H1 (cell line): ENCODE measurements at regions not wholly inside any gene's neighbourhood (a gene's known extent, or its start where the extent isn't known, plus 50 kb on each side); places are given as distances from the start of the nearest gene placed in this dataset.

Experiments used
- CTCF ChIA-PET: fragments of 300-600 bp; sonication (Branson Sonifier 250); formaldehyde crosslinking; loops from one replicate; lab custom pipeline; 2021; ENCODE audit not compliant: partially characterized antibody; lab: Charles Lee
- POLR2A ChIA-PET: fragments of 300-600 bp; sonication (Branson Sonifier 250); formaldehyde crosslinking; loops from one replicate; lab custom pipeline; 2021; ENCODE audit warnings: inconsistent platforms; ENCODE audit not compliant: partially characterized antibody; lab: Charles Lee
- DNase-seq, 2 experiments: peaks; one replicate each; pipeline versions ENCODE4 v3.0.0 to v3.0.0-alpha.2; 2010 to 2022; ENCODE audit warnings: low spot score in 2 of 2, low read depth in 1 of 2, mixed read lengths in 1 of 2
- FAIRE-seq: peaks from 2 replicates; lab custom pipeline; 2011; peaks lifted over from hg19 to GRCh38; lab: Jason Lieb, UNC
- H2AFZ ChIP-seq: 2 replicates; pipeline ENCODE4 v1.8.1; 2012; ENCODE audit warnings: low read length, inconsistent platforms
- H2AK5ac ChIP-seq: 2 replicates; pipeline ENCODE4 v1.6.1; 2013; ENCODE audit warnings: low read depth, low read length
- H2BK120ac ChIP-seq: replicated peaks from 2 replicates; pipeline ENCODE3; 2013; ENCODE audit warnings: low read depth, low read length, inconsistent platforms
- H2BK12ac ChIP-seq: 2 replicates; pipeline ENCODE4 v1.6.1; 2013; ENCODE audit warnings: low read depth, low read length
- H2BK15ac ChIP-seq: 2 replicates; pipeline ENCODE4 v1.6.1; 2013; ENCODE audit warnings: low read length
- H2BK20ac ChIP-seq: 2 replicates; pipeline ENCODE4 v1.6.1; 2013; ENCODE audit warnings: low read length
- H2BK5ac ChIP-seq: 2 replicates; pipeline ENCODE4 v1.6.1; 2013; ENCODE audit warnings: low read depth, low read length
- H3K14ac ChIP-seq: 2 replicates; pipeline ENCODE4 v1.6.1; 2013; ENCODE audit warnings: inconsistent platforms; ENCODE audit not compliant: insufficient read length
- H3K18ac ChIP-seq: 2 replicates; pipeline ENCODE4 v1.6.1; 2013; ENCODE audit warnings: low read length; ENCODE audit errors: extremely low read depth
- H3K23ac ChIP-seq: 2 replicates; pipeline ENCODE4 v1.6.1; 2013; ENCODE audit warnings: inconsistent platforms; ENCODE audit not compliant: insufficient read length
- H3K23me2 ChIP-seq: 2 replicates; pipeline ENCODE4 v1.6.1; 2013; ENCODE audit warnings: low read depth, low read length
- H3K27ac ChIP-seq: 2 replicates; pipeline ENCODE4 v1.6.1; 2011; ENCODE audit warnings: low read depth, low read length, inconsistent platforms
- H3K27me3 ChIP-seq, 4 experiments: replicated peaks in 1 of 4; 1 replicate in 1 of 4; 2 replicates in 3 of 4; pipeline versions ENCODE4 v1.6.1 to v1.8.1; 2011 to 2013; ENCODE audit warnings: low read length in 3 of 4, mild to moderate bottlenecking in 3 of 4, inconsistent platforms in 2 of 4, mixed read lengths in 2 of 4, moderate library complexity in 1 of 4; ENCODE audit not compliant: control insufficient read depth in 3 of 4, insufficient read depth in 3 of 4; ENCODE audit errors: extremely low read depth in 1 of 4
- H3K36me3 ChIP-seq, 4 experiments: 2 replicates each; pipeline versions ENCODE4 v1.6.1 to v1.8.1; 2011 to 2013; ENCODE audit warnings: mild to moderate bottlenecking in 4 of 4, low read length in 3 of 4, moderate library complexity in 2 of 4, control low read depth in 1 of 4, inconsistent platforms in 1 of 4; ENCODE audit not compliant: insufficient read depth in 4 of 4, control insufficient read depth in 2 of 4
- H3K4ac ChIP-seq: replicated peaks from 2 replicates; pipeline ENCODE3; 2013; ENCODE audit warnings: low read length, low read depth, mixed read lengths, inconsistent platforms; ENCODE audit not compliant: insufficient read length
- H3K4me1 ChIP-seq, 4 experiments: replicated peaks in 1 of 4; 1 replicate in 1 of 4; 2 replicates in 3 of 4; pipeline versions ENCODE4 v1.6.1 to v1.8.1; 2011 to 2013; ENCODE audit warnings: low read length in 3 of 4, inconsistent platforms in 2 of 4, mixed read lengths in 1 of 4; ENCODE audit not compliant: insufficient read depth in 4 of 4, control insufficient read depth in 3 of 4
- H3K4me2 ChIP-seq, 2 experiments: 2 replicates each; pipeline versions ENCODE4 v1.6.1 to v1.8.1; 2011 to 2013; ENCODE audit warnings: low read depth in 2 of 2, low read length in 2 of 2, control low read depth in 1 of 2, inconsistent platforms in 1 of 2, mild to moderate bottlenecking in 1 of 2; ENCODE audit not compliant: insufficient read depth in 1 of 2
- H3K4me3 ChIP-seq, 4 experiments: fragments of 200-600, 300-600 bp in 1 of 4; sonication (generic), shearing (Covaris generic), sonication (Bioruptor Twin) in 1 of 4; 2 replicates each; pipeline versions ENCODE4 v1.5.1 to v1.8.1; 2011 to 2016; ENCODE audit warnings: low read length in 4 of 4, low read depth in 3 of 4, control low read depth in 2 of 4, inconsistent platforms in 2 of 4, mild to moderate bottlenecking in 2 of 4, mixed read lengths in 1 of 4, moderate library complexity in 1 of 4; ENCODE audit not compliant: insufficient read depth in 2 of 4; ENCODE audit errors: extremely low read depth in 1 of 4
- H3K56ac ChIP-seq: replicated peaks from 2 replicates; pipeline ENCODE3; 2013; ENCODE audit warnings: low read depth, mild to moderate bottlenecking, mixed read lengths, low read length, inconsistent platforms; ENCODE audit not compliant: insufficient read length
- H3K79me1 ChIP-seq: 2 replicates; pipeline ENCODE4 v1.6.1; 2013; ENCODE audit warnings: low read depth, low read length, control low read depth
- H3K79me2 ChIP-seq, 2 experiments: 2 replicates each; pipeline versions ENCODE4 v1.6.1 to v1.8.1; 2012 to 2013; ENCODE audit warnings: low read length in 2 of 2, mild to moderate bottlenecking in 2 of 2, inconsistent platforms in 1 of 2; ENCODE audit not compliant: insufficient read depth in 2 of 2, control insufficient read depth in 1 of 2
- H3K9ac ChIP-seq, 4 experiments: replicated peaks in 1 of 4; 1 replicate in 1 of 4; 2 replicates in 3 of 4; pipeline versions ENCODE4 v1.6.1 to v1.8.1; 2011 to 2013; ENCODE audit warnings: low read depth in 3 of 4, low read length in 3 of 4, control low read depth in 2 of 4, mild to moderate bottlenecking in 2 of 4, moderate library complexity in 2 of 4, inconsistent platforms in 1 of 4; ENCODE audit errors: extremely low read depth in 1 of 4
- H3K9me3 ChIP-seq, 2 experiments: 2 replicates each; pipeline versions ENCODE4 v1.6.1 to v1.8.1; 2012 to 2013; ENCODE audit warnings: mild to moderate bottlenecking in 2 of 2, moderate library complexity in 2 of 2, control low read depth in 1 of 2, inconsistent platforms in 1 of 2, low read depth in 1 of 2, low read length in 1 of 2, mixed read lengths in 1 of 2; ENCODE audit not compliant: insufficient read depth in 2 of 2
- H4K20me1 ChIP-seq, 2 experiments: replicated peaks in 1 of 2; 2 replicates each; pipeline versions ENCODE3 to v1.8.1; 2011 to 2013; ENCODE audit warnings: inconsistent platforms in 2 of 2, low read length in 2 of 2, mild to moderate bottlenecking in 1 of 2; ENCODE audit not compliant: insufficient read depth in 2 of 2, control insufficient read depth in 1 of 2
- H4K5ac ChIP-seq: 2 replicates; pipeline ENCODE4 v1.6.1; 2013; ENCODE audit warnings: low read length, low read depth, mixed read lengths, inconsistent platforms; ENCODE audit not compliant: insufficient read length
- H4K8ac ChIP-seq: 2 replicates; pipeline ENCODE4 v1.8.0; 2013; ENCODE audit warnings: mild to moderate bottlenecking, moderate library complexity, low read length, inconsistent platforms; ENCODE audit not compliant: insufficient read depth; ENCODE audit errors: extremely low read depth
- H4K91ac ChIP-seq: replicated peaks from 2 replicates; pipeline ENCODE3; 2013; ENCODE audit warnings: low read length, mixed read lengths, inconsistent platforms; ENCODE audit not compliant: insufficient read length
- BRCA1 ChIP-seq: IDR thresholded peaks from 2 replicates; pipeline ENCODE4 v1.6.1; 2012; ENCODE audit warnings: low read depth, low read length, improper control_type of control experiment
- CREB1 ChIP-seq: IDR thresholded peaks from 2 replicates; pipeline ENCODE4 v1.6.1; 2012; ENCODE audit warnings: inconsistent platforms
- JUN ChIP-seq: IDR thresholded peaks from 2 replicates; pipeline ENCODE4 v1.6.1; 2011; ENCODE audit warnings: low read depth, mild to moderate bottlenecking, improper control_type of control experiment, low read length
- KDM1A ChIP-seq: fragments of 200-600, 300-600 bp; sonication (generic); IDR thresholded peaks from 2 replicates; pipeline ENCODE4 v1.7.1; 2016; ENCODE audit warnings: mild to moderate bottlenecking, low read length, borderline replicate concordance
- KDM5A ChIP-seq: fragments of 200-600 bp; IDR thresholded peaks from 2 replicates; pipeline ENCODE4 v1.7.1; 2012; ENCODE audit warnings: mild to moderate bottlenecking, low read length, inconsistent platforms, mixed read lengths
- PHF8 ChIP-seq: fragments of 200-600 bp; sonication (generic); conservative IDR thresholded peaks from 2 replicates; pipeline ENCODE4 v1.7.1; 2012; ENCODE audit warnings: low read depth, mild to moderate bottlenecking, inconsistent platforms, low read length, moderate library complexity
- TAF1 ChIP-seq: IDR thresholded peaks from 2 replicates; pipeline ENCODE4 v1.6.1; 2011; ENCODE audit warnings: mild to moderate bottlenecking, low read depth, low read length
- TAF7 ChIP-seq: optimal IDR thresholded peaks from 2 replicates; pipeline ENCODE3; 2011; ENCODE audit warnings: low read depth, mild to moderate bottlenecking, inconsistent platforms, low read length, moderate library complexity, borderline replicate concordance
- WGBS, 2 experiments: shearing (Covaris generic) in 1 of 2; methylation state at CpG; one replicate each; pipeline versions ENCODE4 v1.1.6 to v1.1.7; 2013 to 2015; ENCODE audit warnings: low lambda C conversion rate in 2 of 2, mixed read lengths in 2 of 2, inconsistent platforms in 1 of 2, low coverage in 1 of 2, missing lambda C conversion rate in 1 of 2; ENCODE audit not compliant: insufficient replicate concordance in 2 of 2, insufficient coverage in 1 of 2, insufficient read length in 1 of 2; ENCODE audit errors: extremely low coverage in 1 of 2, missing lambda C conversion rate in 1 of 2; 5-methylcytosine and 5-hydroxymethylcytosine counted together

DNA sequence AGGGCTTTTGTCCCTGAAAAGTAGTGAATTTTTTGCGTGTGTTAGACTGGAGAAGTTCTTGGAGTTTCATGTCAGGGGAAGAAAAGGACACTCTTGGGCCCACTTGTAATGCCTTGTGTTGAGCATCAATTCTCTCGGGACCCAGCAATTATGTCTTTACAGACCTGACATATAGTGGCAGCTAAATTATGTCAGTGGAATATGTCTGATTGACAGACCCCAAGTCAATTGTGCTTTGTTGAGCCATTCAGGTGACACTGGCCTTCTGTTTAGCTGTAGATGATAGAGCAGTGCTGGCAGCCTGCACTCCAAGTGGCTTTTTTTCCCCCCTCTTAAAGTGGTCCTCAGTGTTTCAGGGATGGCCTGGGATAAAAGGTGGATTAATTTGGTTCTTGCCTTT is 112.1 kb upstream of the AGBL1 start:
- H4K91ac ChIP-seq, result no peak overlapping the region
- no peak for TF ChIP-seq BRCA1
- TF ChIP-seq KDM5A, result no peak
- TF ChIP-seq KDM1A, result no peak
- no peak for TF ChIP-seq TAF1
- no peak for TF ChIP-seq TAF7
- no peak for TF ChIP-seq PHF8
- no peak for TF ChIP-seq CREB1
- TF ChIP-seq JUN, result no peak
- TF ChIP-seq, all 59 proteins: peak for 0
- Histone ChIP-seq H2AK5ac (no peak overlapping the region), H3K18ac (no peak overlapping the region), H2BK120ac (no peak overlapping the region), H2BK5ac (no peak overlapping the region), H3K27ac (no peak overlapping the region), H3K9ac (no peak overlapping the region), H2AFZ (no peak overlapping the region), H4K20me1 (no peaks in the 10 kb centered on the region), H3K27me3 (no peaks in the 10 kb centered on the region), H3K14ac (no peak overlapping the region), H3K4me2 (no peak overlapping the region), H3K23me2 (no peaks in the 10 kb centered on the region), H3K79me2 (no peaks in the 10 kb centered on the region), H3K36me3 (no peaks in the 10 kb centered on the region), H2BK20ac (no peak overlapping the region), H3K79me1 (no peaks in the 10 kb centered on the region), H2BK12ac (no peak overlapping the region), H3K4me1 (no peaks in the 10 kb centered on the region), H4K5ac (no peak overlapping the region), H3K56ac (no peak overlapping the region), H3K4me3 (no peak overlapping the region), H4K8ac (no peak overlapping the region), H3K4ac (no peak overlapping the region), H2BK15ac (no peak overlapping the region), H3K23ac (no peak overlapping the region), H3K9me3 (no peaks in the 10 kb centered on the region)
- POLR2A ChIA-PET, result no interaction called here
- DNase-seq (no peak), FAIRE-seq (no peak)
- CTCF ChIA-PET, result interaction anchor here (0.6 kb wide), 1 partner anchor 128 kb away, joined by 3 read pairs; no protein-coding TSS in a partner anchor
- WGBS, 2 experiments, result 46% methylated on average over 2 of the region's 2 CpGs; no CpG with 5 or more reads in 1 of the 2 experiments
